ENCODE measurements at regions not wholly inside any gene's neighbourhood (a gene's known extent, or its start where the extent isn't known, plus 50 kb on each side); places are given as distances from the start of the nearest gene placed in this dataset.

DNA sequence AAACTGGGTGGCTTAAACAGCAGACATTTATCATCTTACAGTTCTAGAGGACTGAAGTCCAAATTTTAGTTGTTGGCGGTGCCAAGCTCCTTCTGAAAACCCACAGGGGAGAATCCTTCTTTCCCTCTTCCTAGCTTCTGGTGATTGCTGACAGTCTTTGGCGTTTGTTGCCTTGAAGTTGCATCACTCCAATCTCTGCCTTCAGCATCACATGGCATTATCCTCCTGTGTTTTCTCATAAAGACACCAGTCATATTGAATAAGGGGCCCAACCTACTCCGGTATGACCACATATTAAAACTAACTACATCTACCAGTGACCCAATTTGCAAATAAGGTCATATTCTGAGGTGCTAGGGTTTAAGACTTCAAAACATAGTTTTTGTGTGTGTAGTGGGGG is 472.1 kb upstream of the IGFBP3 start:
- no peak for DNase-seq

DNA sequence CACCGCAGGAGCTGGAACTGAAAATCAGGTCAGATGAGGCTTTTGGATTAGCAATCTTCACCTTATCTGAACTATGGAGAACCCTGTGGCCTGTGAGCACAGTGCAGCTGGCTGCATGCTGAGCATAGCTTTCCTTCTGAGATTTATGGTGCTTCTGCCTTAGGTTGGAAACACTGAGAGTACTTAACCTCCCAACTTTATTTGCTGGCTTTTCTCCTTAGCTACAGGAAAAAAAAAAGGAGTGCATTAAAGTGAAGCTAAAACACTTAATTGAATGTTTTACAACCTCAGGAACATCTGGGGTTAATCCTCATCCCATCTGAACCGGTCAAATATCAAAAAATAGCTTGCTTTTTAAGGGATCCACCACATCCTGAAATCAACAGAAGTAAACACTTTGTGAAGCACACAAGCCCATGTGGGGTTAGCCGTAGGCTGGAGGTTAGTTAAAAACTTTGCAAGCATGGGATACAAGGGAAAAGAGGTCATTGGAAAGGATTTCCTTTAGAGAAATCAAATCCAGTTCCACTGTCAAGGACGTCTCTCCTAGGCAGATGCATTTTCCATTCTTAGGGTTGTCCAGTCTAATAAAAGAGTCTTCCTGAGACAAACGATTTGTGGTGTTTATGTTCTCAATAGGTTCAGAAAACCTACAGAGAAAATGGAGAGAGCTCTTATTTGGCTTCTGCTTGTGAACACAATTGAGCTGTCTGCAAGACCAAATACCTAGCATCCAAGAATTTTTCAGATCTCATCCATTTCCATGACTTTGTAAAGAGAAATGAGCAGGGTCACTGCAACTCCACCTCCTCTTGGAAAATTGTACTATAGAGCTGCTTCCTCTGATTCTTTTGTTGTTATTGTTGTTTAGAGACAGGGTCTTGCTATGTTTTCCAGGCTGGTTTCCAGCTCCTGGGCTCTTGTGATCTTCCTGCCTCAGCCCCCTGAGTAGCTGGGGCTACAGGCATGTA is 470.4 kb upstream of the IGFBP3 start:
- no peak for DNase-seq

DNA sequence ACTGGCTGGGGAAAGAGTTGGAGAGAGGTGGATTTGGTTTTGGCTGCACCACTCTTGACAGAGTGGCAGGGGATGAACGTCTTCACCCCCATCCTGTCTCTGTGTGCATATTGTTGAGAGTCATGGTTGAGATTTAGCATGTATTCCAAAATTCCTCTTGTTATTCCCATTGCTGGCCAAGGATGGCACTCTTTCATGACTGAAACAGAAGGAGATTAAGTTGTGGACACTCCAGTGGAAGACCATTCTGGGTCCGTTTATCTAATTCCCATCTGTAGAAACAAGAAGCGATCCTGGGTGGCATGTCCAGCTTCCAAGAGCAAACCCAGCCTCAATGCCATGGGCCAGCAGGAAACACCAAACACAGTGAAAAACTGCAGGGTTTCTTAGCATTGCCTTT is 469.0 kb upstream of the IGFBP3 start:
- DNase-seq, result peak; percentile 5

GRCh38 chr7:46389146-46389545 is 468.1 kb upstream of the IGFBP3 start:
- no peak for DNase-seq

DNA sequence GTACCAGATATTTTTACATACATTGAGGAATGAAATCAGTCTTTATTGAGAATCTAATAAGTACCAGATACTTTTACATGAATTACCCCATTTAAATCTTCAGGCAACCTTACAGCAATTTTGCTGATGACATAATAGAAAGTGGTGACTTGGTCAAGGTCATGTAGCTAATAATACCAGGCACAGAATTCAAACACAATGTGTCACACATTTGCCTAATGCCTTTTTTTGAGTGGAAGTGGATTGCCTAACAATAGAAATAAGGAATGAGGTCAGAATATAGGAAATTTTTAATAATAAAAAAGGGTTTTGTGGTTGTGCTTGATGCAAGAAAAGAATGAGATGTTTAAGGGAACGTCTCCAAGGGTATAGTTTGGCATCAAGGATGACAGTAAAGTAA is 466.6 kb upstream of the IGFBP3 start:
- no peak for DNase-seq

DNA sequence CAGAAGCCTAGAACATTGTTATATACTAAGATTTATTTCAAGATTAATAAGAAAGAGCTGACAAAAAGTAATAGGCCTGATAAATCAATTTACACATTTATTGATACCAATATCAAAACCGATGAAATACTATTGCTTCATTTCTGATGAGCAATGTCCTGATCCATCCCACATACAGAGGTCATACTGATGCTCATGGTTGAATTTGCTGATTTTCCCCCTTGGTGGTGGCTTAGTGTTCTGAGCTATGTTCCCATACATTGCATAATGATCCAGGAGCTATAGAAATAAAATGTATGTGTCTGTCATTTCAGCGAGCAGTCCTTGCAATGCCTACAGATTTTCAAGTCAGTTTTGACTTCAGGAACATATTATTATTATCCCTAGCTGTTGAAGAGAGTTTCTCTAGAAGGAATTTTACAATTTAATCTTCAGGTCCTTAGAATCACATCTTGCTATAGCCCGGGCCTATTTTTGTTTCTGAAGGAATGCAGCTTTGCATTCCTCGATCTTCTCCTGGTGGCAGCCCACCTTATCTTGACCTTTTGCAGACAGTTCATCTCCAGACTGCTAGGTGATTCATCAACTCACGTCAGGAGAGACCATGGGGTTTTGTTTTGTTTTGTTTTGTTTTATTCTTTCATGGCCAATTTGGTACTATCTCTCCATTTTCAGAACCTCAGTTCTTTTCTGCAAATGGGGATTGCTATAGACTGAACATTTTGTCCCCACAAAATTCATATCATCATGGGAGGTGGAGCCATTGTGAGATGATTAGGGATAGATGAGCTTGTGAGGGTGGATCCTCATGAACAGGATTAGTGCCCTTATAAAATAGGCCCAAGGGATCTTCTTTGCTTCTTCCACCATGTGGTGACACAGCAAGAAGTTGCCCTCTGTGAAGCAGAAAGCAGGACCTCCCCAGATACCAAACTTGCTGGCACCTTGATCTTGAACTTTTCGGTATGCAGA is 465.6 kb upstream of the IGFBP3 start:
- no peak for DNase-seq

DNA sequence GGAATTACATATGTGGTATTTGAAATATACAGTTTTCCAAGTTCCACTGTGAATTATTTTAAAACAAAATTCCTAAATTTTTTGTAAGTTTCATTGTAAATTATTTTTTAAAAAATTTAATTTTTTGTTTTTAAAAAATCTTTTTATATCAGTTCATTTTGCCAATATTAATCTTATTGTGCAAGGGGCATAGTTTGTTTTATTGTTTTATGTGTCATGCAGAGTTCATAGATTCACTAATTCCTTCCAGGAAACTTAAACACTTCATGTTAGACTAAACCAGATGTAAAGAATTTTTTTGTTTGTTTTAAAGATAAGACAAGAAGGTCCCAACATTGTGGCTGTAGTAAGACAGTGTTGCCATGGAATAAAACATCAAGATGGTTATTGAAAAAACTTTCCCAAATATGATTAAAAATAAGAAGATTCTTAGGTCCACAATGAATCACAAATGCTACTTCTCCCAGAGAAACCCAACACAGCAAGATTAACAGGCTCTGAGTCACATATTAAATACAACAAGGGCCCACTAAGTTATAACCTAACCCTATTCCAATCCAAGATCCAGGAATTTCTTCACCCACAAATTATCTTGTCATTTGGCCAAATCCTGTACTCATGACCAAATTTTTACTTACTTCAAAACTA is 464.7 kb upstream of the IGFBP3 start:
- DNase-seq, result no peak

DNA sequence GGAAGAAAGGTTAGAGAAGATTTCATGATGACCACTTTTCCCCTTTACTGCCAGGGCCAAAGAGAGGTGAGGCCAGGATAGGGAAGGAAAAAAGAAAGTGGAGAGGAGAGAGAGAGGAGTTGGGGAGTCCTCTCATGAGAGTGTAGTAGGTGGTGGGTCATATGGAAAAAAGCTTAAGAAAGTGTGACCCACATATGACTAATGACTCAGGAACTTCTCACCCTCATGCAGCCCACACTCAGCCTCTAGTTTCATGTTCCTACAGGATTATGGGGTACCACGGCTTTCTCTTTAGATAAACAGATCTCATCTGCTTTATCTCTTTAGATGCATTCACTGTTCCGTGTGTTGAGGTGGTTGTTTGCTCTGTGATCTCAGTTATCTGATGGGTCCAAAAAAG is 462.5 kb upstream of the IGFBP3 start:
- DNase-seq, result no peak

GRCh38 chr7:46369933-46370654 is 449.0 kb upstream of the IGFBP3 start:
- DNase-seq, result peak; percentile 28

DNA sequence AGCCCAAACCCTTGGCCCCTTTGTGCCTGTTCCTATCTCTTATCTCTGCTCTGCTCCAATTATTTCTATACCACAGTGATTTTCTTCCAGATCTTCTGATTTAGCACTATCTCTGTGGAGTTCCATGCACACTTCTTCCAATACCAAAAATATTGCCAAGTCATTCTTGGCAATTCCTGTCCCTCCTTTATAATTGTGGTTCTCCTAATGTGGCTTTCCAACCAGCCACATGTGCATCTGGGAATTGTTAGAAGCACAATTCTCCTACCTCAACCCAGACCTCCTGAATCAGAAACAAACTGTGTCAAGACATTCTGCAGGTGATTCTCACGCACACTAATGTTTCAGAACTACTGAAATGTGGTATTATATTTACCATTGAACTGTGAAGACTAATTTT is 447.8 kb upstream of the IGFBP3 start:
- DNase-seq, result no peak

DNA sequence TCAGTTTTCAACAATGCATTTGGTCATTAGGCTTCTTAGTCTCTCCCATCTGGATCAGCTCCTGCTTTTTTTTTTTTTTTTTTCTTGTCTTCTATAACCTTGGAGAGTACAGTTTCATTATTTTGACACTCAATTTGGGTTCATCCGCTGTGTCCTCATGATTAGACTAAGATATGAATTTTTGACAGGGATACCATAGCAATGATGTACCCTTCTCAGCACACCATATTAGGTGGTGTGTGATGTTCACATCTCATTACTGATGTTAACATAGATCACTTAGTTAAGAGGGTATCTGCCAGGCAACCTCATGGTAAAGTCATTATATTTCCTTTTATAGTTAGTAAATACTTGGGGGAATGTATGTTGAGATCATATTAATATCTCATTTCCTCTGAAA is 445.5 kb upstream of the IGFBP3 start:
- no peak for DNase-seq

DNA sequence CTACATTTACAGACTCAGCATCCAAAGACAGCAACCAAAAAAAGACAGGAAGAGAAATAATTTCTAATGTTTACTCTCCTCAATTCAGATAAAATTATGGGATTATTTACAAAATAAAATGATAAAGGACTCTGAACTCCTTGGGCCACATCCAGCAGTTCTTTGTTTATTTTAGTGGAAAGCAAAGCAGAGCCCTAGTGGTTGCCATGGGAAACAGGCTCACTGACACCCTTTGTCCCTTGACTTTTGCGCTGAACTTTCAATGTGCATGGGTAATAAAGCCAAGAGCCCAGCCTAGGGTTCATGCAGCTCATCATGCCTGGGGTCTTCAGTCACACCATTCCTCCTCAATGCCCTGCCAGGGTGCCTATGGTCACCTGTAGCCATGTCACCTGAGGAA is 442.6 kb upstream of the IGFBP3 start:
- DNase-seq, result peak; percentile 80

DNA sequence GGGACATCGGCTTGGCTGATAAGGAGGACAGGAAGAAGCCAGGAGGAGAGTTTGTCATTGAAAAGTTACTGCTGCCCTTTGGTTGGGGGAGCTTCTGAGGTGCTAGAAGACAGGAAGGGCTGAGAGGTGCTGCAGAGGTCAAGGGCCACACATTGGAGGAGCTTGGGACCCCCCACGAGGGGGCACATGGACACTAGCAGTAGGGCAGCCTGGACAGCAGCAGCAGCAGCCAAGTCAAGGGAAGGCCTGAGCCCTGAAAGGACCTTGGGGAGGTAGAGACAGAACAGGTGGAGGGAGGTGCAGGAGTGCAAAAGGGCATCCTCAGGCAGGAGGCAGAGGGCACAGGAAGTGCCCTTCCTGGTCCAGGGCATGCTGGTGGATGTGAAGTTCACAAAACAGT is 439.7 kb upstream of the IGFBP3 start:
- DNase-seq, result peak; percentile 16

- no peak for DNase-seq
Observed at GRCh38 chr7:46360296-46360695, 439.2 kb upstream of the IGFBP3 start.

DNA sequence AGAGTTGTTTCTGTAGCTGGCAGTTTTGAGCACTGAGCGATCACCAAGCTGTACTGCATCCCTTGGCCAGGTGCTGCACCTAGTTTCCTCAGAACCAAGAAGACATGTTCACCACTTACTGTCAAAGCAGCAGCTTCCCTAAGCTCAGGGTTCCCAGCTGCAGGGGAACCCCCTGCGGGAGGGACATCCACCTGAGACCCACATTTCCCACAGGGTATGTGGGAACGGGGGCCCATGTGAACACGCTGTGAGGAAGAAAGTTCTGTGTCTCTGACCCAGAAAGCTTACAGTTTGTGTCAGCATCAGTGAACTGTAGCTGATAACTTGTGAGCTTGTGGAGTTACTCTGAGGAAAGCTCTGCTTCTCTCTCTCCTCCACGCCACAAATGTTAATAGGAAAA is 436.8 kb upstream of the IGFBP3 start:
- no peak for DNase-seq

GRCh38 chr7:46357290-46357689 is 436.2 kb upstream of the IGFBP3 start:
- DNase-seq, result no peak

DNA sequence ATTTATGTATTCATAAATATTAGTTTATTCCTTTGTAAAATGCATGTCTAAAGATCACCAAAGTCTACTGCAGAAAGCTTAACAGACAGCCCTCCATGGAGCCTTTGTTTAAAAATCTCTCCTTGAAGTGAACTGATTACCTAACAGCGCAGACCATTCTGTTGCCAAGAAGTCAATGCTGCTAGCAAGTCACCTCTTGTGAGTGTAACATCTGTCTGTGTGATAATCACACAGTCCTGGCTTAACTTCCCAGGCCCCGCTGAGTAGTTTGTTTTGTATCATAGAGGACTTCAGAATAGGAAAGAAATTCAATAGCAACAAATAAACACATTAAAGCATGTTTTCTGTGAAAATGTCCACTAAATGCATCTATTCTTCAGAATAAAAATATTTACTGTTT is 435.3 kb upstream of the IGFBP3 start:
- DNase-seq, result no peak

GRCh38 chr7:46355331-46355730 is 434.3 kb upstream of the IGFBP3 start:
- DNase-seq, result no peak

DNA sequence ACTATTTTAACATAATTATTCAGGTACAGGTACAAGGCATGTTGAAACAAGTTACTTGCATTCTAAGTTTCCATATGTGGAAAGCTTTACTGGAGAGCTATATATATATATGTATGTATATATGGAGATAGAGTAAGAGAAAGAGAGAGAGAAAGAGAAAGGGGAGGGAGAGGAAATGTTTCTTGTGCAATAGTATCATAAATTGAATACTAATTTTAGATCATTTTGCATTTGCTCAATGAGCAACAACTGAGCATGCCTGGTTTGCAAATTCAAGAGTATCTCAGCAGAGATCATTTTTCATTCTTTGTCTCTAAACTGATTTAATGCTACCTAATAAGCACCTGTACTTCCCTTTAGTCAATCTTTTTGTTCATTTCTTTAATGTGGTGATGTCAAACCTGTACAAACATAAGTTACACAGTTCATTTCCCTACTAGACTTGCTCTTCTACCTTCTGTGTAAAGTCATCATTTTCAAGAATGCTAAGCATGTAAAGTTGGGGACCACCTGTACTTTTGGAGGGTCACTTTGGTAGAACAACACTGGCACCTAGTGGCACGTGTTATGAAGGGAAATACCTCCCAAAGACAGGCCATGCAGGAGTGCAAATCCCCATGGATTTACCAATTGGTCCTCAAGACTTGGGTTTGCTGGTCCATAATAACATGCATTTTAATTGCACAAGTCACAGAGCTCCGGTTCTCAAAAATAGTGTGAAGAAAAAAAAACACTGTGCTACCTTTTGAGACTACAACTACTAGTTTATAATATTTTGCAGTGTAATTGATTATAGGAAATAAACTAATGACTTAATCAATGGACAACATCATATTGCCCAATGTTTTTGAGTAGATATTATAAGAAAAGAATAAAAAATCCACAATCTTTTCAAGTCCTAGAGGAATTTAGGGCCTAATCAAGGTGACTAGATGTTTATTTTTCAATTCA is 431.2 kb upstream of the IGFBP3 start:
- DNase-seq, result peak; percentile 78

DNA sequence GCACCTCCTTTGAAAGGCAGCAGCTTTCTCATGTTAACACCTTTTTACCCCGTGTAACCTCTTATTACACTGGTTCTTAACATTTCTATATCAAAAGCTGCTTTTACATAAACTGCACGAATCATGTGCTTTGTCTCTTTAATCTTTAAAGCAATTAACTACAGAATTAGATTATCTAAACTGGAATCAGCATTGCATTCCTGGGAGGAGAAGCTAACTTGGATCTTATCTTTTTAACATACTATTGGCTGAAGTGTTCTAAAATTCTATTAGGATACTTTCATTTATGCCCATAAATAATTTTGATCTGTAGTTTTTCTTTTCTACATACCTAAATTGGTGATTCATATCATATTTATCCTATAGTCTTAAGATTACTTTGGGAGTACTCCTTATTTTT is 428.4 kb upstream of the IGFBP3 start:
- DNase-seq, result no peak

DNA sequence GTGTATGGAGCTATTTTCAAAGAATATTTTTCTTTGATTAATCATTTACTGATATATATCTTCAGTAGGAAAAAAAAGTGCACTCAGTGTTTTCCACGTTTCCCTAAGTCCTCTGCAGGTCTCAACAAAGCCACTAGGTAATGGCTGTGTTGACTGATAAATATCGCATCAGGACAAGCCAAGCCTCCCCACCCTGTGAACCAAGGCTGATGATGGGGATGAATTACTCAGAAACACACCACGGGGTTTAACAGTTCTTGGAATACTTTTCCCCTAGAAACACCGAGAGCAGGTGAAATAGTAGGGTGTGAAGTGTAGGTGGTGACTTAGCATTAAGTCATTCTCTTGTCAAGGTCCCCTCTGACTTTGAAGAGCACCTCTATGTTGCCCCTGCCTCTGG is 423.5 kb upstream of the IGFBP3 start:
- DNase-seq, result no peak
